Neuronal stem cell (in vitro differentiated cells): ENCODE measurements at regions not wholly inside any gene's neighbourhood (a gene's known extent, or its start where the extent isn't known, plus 50 kb on each side); places are given as distances from the start of the nearest gene placed in this dataset.

Experiments
- DNase-seq: peaks from one replicate; pipeline ENCODE4 v3.0.0-alpha.2; 2013; ENCODE audit warnings: low spot score
- H2AFZ ChIP-seq: one replicate; pipeline ENCODE4 v1.6.1; 2013; ENCODE audit warnings: mild to moderate bottlenecking, low read length, inconsistent platforms
- H2AK5ac ChIP-seq: 2 replicates; pipeline ENCODE4 v1.6.1; 2013; ENCODE audit warnings: low read depth, mild to moderate bottlenecking, inconsistent platforms, low read length, moderate library complexity, mixed read lengths
- H2BK120ac ChIP-seq: 2 replicates; pipeline ENCODE4 v1.6.1; 2013; ENCODE audit warnings: low read depth, mild to moderate bottlenecking, inconsistent platforms, low read length, moderate library complexity, mixed read lengths
- H2BK12ac ChIP-seq: one replicate; pipeline ENCODE4 v1.6.1; 2013; ENCODE audit warnings: low read length, inconsistent platforms
- H2BK15ac ChIP-seq: 2 replicates; pipeline ENCODE4 v1.6.1; 2013; ENCODE audit warnings: mild to moderate bottlenecking, low read length, inconsistent platforms, mixed read lengths
- H2BK5ac ChIP-seq: one replicate; pipeline ENCODE4 v1.6.1; 2013; ENCODE audit warnings: inconsistent platforms, mild to moderate bottlenecking, low read length, moderate library complexity
- H3K14ac ChIP-seq: one replicate; pipeline ENCODE4 v1.6.1; 2013; ENCODE audit warnings: low read length, inconsistent platforms
- H3K18ac ChIP-seq: 2 replicates; pipeline ENCODE4 v1.6.1; 2013; ENCODE audit warnings: low read length, inconsistent platforms
- H3K23ac ChIP-seq: 2 replicates; pipeline ENCODE4 v1.6.1; 2013; ENCODE audit warnings: low read depth, mild to moderate bottlenecking, mixed read lengths, low read length, inconsistent platforms; ENCODE audit not compliant: poor library complexity
- H3K27ac ChIP-seq: replicated peaks from 3 replicates; pipeline ENCODE4 v1.5.1; 2013; ENCODE audit warnings: low read length, inconsistent platforms
- H3K27me3 ChIP-seq, 3 experiments: 2 replicates each; pipeline ENCODE4 v1.6.1; 2013; ENCODE audit warnings: low read length in 3 of 3, mild to moderate bottlenecking in 2 of 3, inconsistent platforms in 1 of 3, low read depth in 1 of 3, mixed read lengths in 1 of 3, moderate library complexity in 1 of 3; ENCODE audit not compliant: control insufficient read depth in 3 of 3, insufficient read depth in 3 of 3
- H3K36me3 ChIP-seq, 2 donors: replicated peaks in 1 of 2; 2 replicates each; pipeline ENCODE4 v1.6.1; 2013; ENCODE audit warnings: low read length in 2 of 2; ENCODE audit not compliant: control insufficient read depth in 2 of 2, insufficient read depth in 2 of 2
- H3K4ac ChIP-seq: 2 replicates; pipeline ENCODE4 v1.6.1; 2013; ENCODE audit warnings: inconsistent platforms, mild to moderate bottlenecking, low read length, moderate library complexity
- H3K4me1 ChIP-seq, 2 donors: 1 replicate in 1 of 2; 2 replicates in 1 of 2; pipeline ENCODE4 v1.6.1; 2013; ENCODE audit warnings: low read length in 2 of 2, low read depth in 1 of 2; ENCODE audit not compliant: control insufficient read depth in 2 of 2, insufficient read depth in 1 of 2
- H3K4me2 ChIP-seq: one replicate; pipeline ENCODE4 v1.6.1; 2013; ENCODE audit warnings: mild to moderate bottlenecking, low read length, inconsistent platforms; ENCODE audit not compliant: insufficient read depth, poor library complexity, severe bottlenecking
- H3K4me3 ChIP-seq, 2 donors: 2 replicates each; pipeline ENCODE4 v1.5.1; 2013; ENCODE audit warnings: low read length in 2 of 2, mild to moderate bottlenecking in 2 of 2, inconsistent platforms in 1 of 2, moderate library complexity in 1 of 2
- H3K79me1 ChIP-seq: one replicate; pipeline ENCODE4 v1.6.1; 2013; ENCODE audit warnings: low read depth, mild to moderate bottlenecking, inconsistent platforms, low read length, moderate library complexity
- H3K9ac ChIP-seq: one replicate; pipeline ENCODE4 v1.6.1; 2013; ENCODE audit warnings: mild to moderate bottlenecking, low read depth, low read length, inconsistent platforms; ENCODE audit not compliant: poor library complexity
- H3K9me3 ChIP-seq, 2 donors: replicated peaks in 1 of 2; 2 replicates each; pipeline versions ENCODE3 to v1.6.1; 2013; ENCODE audit warnings: low read length in 2 of 2, mild to moderate bottlenecking in 2 of 2, inconsistent platforms in 1 of 2, low read depth in 1 of 2, mixed read lengths in 1 of 2, moderate library complexity in 1 of 2; ENCODE audit not compliant: control insufficient read depth in 2 of 2, insufficient read depth in 1 of 2
- H4K8ac ChIP-seq: one replicate; pipeline ENCODE4 v1.6.1; 2013; ENCODE audit warnings: low read depth, mild to moderate bottlenecking, inconsistent platforms, low read length, moderate library complexity
- H4K91ac ChIP-seq: one replicate; pipeline ENCODE4 v1.6.1; 2013; ENCODE audit warnings: low read length, low read depth, mild to moderate bottlenecking, inconsistent platforms; ENCODE audit not compliant: poor library complexity
- WGBS, 2 donors: extraction: QIAGEN DNeasy Blood & Tissue Kit; methylation state at CpG; one replicate each; pipeline ENCODE4 v1.1.7; 2013; ENCODE audit warnings: missing lambda C conversion rate in 2 of 2, mixed read lengths in 1 of 2; ENCODE audit not compliant: insufficient read length in 2 of 2, insufficient replicate concordance in 1 of 2; ENCODE audit errors: extremely low coverage in 2 of 2; 5-methylcytosine and 5-hydroxymethylcytosine counted together

DNA sequence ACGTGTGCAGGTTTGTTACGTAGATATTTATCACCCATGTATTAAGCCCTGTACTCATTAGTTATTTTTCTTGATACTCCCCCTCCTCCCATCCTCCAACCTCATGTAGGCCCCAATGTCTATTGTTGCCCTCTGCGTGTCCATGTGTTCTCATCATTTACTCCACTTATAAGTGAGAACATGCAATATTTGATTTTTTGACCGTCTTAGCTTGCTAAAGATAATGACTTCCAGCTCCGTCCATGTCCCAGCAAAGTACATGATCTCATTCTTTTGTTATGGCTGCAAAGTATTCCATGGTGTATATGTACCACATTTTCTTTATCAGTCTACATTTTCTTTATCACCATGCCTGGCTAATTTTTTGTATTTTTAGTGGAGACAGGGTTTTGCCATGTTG, 623.2 kb downstream of the SQOR start:
- Histone ChIP-seq H3K4ac (no peak overlapping the region), H3K27ac (no peak overlapping the region), H3K18ac (no peak overlapping the region), H3K36me3 (no peaks in the 10 kb centered on the region), H2AK5ac (no peak overlapping the region), H2AFZ (no peak overlapping the region), H3K4me3 (no peak overlapping the region), H3K4me2 (no peak overlapping the region), H2BK12ac (no peak overlapping the region), H4K8ac (no peak overlapping the region), H3K4me1 (no peaks in the 10 kb centered on the region), H2BK5ac (no peak overlapping the region), H3K27me3 (no peaks in the 10 kb centered on the region), H3K23ac (no peak overlapping the region), H3K9me3 (no peaks in the 10 kb centered on the region), H3K14ac (no peak overlapping the region), H3K79me1 (no peaks in the 10 kb centered on the region), H4K91ac (no peak overlapping the region), H2BK120ac (no peak overlapping the region), H2BK15ac (no peak overlapping the region), H3K9ac (no peak overlapping the region)
- DNase-seq, result no peak
- WGBS, 2 donors, result no CpG with 5 or more reads among the region's 5 CpGs

DNA sequence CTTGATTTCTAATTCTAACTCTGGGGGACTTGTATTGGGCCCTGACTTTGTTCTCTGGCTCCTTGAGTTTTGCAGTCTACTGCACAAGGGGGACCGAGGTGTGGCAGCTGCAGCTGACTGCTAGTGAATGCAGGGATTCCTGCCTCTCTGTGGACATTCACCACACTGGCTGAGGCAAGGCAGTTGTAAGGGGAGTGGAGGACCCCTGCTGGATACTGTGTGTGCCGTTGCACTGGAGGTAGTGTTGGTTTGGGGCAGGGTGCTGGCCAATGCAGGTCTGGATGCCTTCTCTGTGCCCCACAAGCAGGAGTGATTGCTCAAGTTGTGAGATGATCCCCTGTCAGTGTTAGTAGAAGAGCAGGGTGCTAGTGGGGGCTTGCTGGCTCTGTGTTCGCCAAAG, 626.1 kb downstream of the SQOR start:
- Histone ChIP-seq H2BK120ac (no peak overlapping the region), H3K4ac (no peak overlapping the region), H3K4me1 (no peaks in the 10 kb centered on the region), H3K36me3 (no peaks in the 10 kb centered on the region), H3K79me1 (no peaks in the 10 kb centered on the region), H3K27me3 (no peaks in the 10 kb centered on the region), H3K27ac (no peak overlapping the region), H3K4me3 (no peak overlapping the region), H3K18ac (peak overlapping the region; percentile 80), H4K91ac (no peak overlapping the region), H3K14ac (peak overlapping the region; percentile 47), H2BK5ac (no peak overlapping the region), H3K9me3 (no peaks in the 10 kb centered on the region), H2AFZ (no peak overlapping the region), H3K9ac (peak overlapping the region; percentile 30), H2BK12ac (no peak overlapping the region), H2BK15ac (no peak overlapping the region), H2AK5ac (no peak overlapping the region), H3K23ac (peak overlapping the region; percentile 89), H3K4me2 (no peak overlapping the region), H4K8ac (no peak overlapping the region)
- WGBS, 2 donors, result no CpG with 5 or more reads among the region's 3 CpGs
- no peak for DNase-seq

DNA sequence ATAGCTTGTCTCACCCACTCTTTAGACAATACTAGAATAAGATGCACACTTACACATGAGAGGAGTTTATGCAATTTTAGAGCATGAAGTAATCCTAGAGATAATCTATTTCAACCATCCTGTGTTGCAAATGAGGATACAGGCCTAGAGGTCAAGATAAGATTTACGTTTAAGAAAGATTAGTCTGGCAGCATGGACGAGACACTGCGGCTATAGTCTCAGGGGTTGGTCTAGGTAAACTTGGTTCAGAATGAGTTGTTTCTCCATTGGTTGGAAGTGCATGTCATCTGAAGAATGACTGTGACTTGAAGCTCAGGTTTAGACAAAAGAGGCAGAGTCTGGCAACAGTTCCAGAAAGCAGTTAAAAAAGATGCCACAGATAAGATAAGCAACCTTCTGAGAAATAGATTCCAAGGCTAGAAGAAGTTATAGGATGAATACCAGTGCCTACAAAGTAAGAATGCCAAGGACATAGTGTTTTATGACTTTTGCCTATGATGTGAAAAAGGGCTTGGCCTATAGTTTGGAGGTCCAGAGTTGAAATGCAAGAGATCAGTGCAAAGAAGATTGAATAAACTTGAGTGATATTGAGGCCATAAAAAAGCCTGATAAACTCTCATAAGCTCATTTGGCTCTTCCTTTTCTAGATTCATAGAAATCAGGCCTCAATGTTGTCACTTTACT, 631.0 kb downstream of the SQOR start:
- WGBS, 2 donors, result no CpG with 5 or more reads among the region's 3 CpGs
- no peak overlapping the region for H3K4me2 ChIP-seq
- no peak overlapping the region for H4K8ac ChIP-seq
- H2BK15ac ChIP-seq, result no peak overlapping the region
- H4K91ac ChIP-seq, result no peak overlapping the region
- no peak overlapping the region for H2BK5ac ChIP-seq
- H3K23ac ChIP-seq, result no peak overlapping the region
- DNase-seq, result no peak
- no peaks in the 10 kb centered on the region for H3K36me3 ChIP-seq
- H3K27ac ChIP-seq, result no peak overlapping the region
- H3K4me3 ChIP-seq, result no peak overlapping the region
- no peaks in the 10 kb centered on the region for H3K79me1 ChIP-seq
- H2BK12ac ChIP-seq, result no peak overlapping the region
- no peak overlapping the region for H2AK5ac ChIP-seq
- no peak overlapping the region for H3K9ac ChIP-seq
- no peaks in the 10 kb centered on the region for H3K9me3 ChIP-seq
- H2BK120ac ChIP-seq, result no peak overlapping the region
- no peaks in the 10 kb centered on the region for H3K27me3 ChIP-seq
- H3K14ac ChIP-seq, result no peak overlapping the region
- H3K4ac ChIP-seq, result no peak overlapping the region
- H3K4me1 ChIP-seq, result no peaks in the 10 kb centered on the region
- no peak overlapping the region for H2AFZ ChIP-seq
- H3K18ac ChIP-seq, result no peak overlapping the region

DNA sequence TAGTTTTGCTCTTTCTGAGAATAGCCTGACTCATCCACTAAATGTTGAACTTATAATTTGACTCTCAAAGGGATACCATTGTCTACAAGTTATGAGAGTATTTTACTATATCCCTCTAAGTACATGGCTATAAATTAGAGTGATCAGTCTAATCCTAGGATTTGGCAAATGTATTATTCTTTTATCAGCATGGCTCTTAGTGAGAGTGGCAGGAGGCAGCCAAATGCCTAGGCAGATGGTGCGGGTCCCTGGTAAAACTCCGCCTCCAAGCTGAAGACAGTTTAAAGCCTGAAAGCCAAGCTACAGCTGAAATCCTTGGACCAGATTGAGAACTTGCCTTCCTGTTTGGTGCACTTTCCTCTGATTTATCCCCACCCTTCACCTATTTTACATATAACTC, 631.8 kb downstream of the SQOR start:
- H2AK5ac ChIP-seq, result no peak overlapping the region
- H2BK15ac ChIP-seq, result no peak overlapping the region
- no peaks in the 10 kb centered on the region for H3K27me3 ChIP-seq
- no peak overlapping the region for H3K18ac ChIP-seq
- H3K9me3 ChIP-seq, result no peaks in the 10 kb centered on the region
- no peak overlapping the region for H3K9ac ChIP-seq
- H2BK5ac ChIP-seq, result no peak overlapping the region
- no peak overlapping the region for H3K14ac ChIP-seq
- no peak overlapping the region for H4K91ac ChIP-seq
- no peak overlapping the region for H4K8ac ChIP-seq
- WGBS, 2 donors, result no CpG with 5 or more reads among the region's 2 CpGs
- no peak overlapping the region for H2AFZ ChIP-seq
- H3K4me2 ChIP-seq, result no peak overlapping the region
- no peak overlapping the region for H3K4me3 ChIP-seq
- no peak overlapping the region for H3K27ac ChIP-seq
- H3K36me3 ChIP-seq, result no peaks in the 10 kb centered on the region
- no peaks in the 10 kb centered on the region for H3K79me1 ChIP-seq
- no peak overlapping the region for H2BK120ac ChIP-seq
- no peaks in the 10 kb centered on the region for H3K4me1 ChIP-seq
- no peak for DNase-seq
- H2BK12ac ChIP-seq, result no peak overlapping the region
- H3K23ac ChIP-seq, result no peak overlapping the region
- no peak overlapping the region for H3K4ac ChIP-seq
